Nephron (organoid): ENCODE measurements at regions not wholly inside any gene's neighbourhood (a gene's known extent, or its start where the extent isn't known, plus 50 kb on each side); places are given as distances from the start of the nearest gene placed in this dataset.
A peak's percentile ranks its signal among the peaks of the same experiment; 100 is the strongest.

Experiments used
- H3K27ac Mint-ChIP-seq, 3 experiments: 2 replicates each; pipeline ENCODE4 v1.8.0; 2020; ENCODE audit warnings: mixed read lengths in 3 of 3, mild to moderate bottlenecking in 2 of 3, moderate library complexity in 1 of 3
- H3K27me3 Mint-ChIP-seq: 2 replicates; pipeline ENCODE4 v1.8.0; 2021; ENCODE audit warnings: low read depth, mild to moderate bottlenecking, moderate library complexity, mixed read lengths
- H3K36me3 Mint-ChIP-seq: 2 replicates; pipeline ENCODE4 v1.8.0; 2020; ENCODE audit warnings: low read depth, mixed read lengths
- H3K4me1 Mint-ChIP-seq: 2 replicates; pipeline ENCODE4 v1.8.0; 2020; ENCODE audit warnings: mixed read lengths
- H3K4me3 Mint-ChIP-seq, 3 experiments: 2 replicates each; pipeline ENCODE4 v1.8.0; 2020; ENCODE audit warnings: mild to moderate bottlenecking in 3 of 3, mixed read lengths in 3 of 3, moderate library complexity in 2 of 3
- H3K9me3 Mint-ChIP-seq: 2 replicates; pipeline ENCODE4 v1.8.0; 2020; ENCODE audit warnings: mixed read lengths
- CTCF ChIP-seq, 3 experiments: fragments of 200-600 bp; sonication (generic); IDR thresholded peaks; one replicate each; pipeline ENCODE4 v1.5.0; 2021; ENCODE audit warnings: antibody characterized with exemption in 3 of 3; ENCODE audit not compliant: unreplicated experiment in 3 of 3

- Mint-ChIP-seq H3K27me3 (peaks cover 23% of the 10 kb centered on the region), H3K9me3 (no peaks in the 10 kb centered on the region), H3K4me3 (no peak overlapping the region), H3K4me1 (peaks cover 61% of the 10 kb centered on the region), H3K36me3 (no peaks in the 10 kb centered on the region), H3K27ac (peak overlapping the region; percentile 10 to 61 (median 48))
- TF ChIP-seq CTCF (IDR thresholded peaks at IDR 0.05; ENCODE audit: unreplicated experiment in 3 of 3), result no peak
Measured at GRCh38 chr22:27558658-27559371, 242.7 kb downstream of the MN1 start.

- Mint-ChIP-seq H3K9me3 (no peaks in the 10 kb centered on the region), H3K36me3 (no peaks in the 10 kb centered on the region), H3K27ac (peak overlapping the region; percentile 45 to 53 (median 49)), H3K4me1 (peaks cover 46% of the 10 kb centered on the region), H3K27me3 (peaks cover 17% of the 10 kb centered on the region), H3K4me3 (no peak overlapping the region)
- no peak for TF ChIP-seq CTCF (IDR thresholded peaks at IDR 0.05; ENCODE audit: unreplicated experiment in 3 of 3)
Measured at GRCh38 chr22:27560781-27561180, 240.8 kb downstream of the MN1 start.

- peaks cover 46% of the 10 kb centered on the region for H3K4me1 Mint-ChIP-seq
- H3K4me3 Mint-ChIP-seq, result no peak overlapping the region
- no peaks in the 10 kb centered on the region for H3K9me3 Mint-ChIP-seq
- H3K27ac Mint-ChIP-seq, result peak overlapping the region; percentile 13 to 87 (median 49)
- H3K36me3 Mint-ChIP-seq, result no peaks in the 10 kb centered on the region
- peaks cover 20% of the 10 kb centered on the region for H3K27me3 Mint-ChIP-seq
- no peak for TF ChIP-seq CTCF (IDR thresholded peaks at IDR 0.05; ENCODE audit: unreplicated experiment in 3 of 3)
Measured at GRCh38 chr22:27561286-27561904, 240.2 kb downstream of the MN1 start.

GRCh38 chr22:27564806-27565205, 236.8 kb downstream of the MN1 start:
- H3K27me3 Mint-ChIP-seq, result peaks cover 47% of the 10 kb centered on the region
- peaks cover 36% of the 10 kb centered on the region for H3K4me1 Mint-ChIP-seq
- H3K36me3 Mint-ChIP-seq, result no peaks in the 10 kb centered on the region
- H3K4me3 Mint-ChIP-seq, result no peak overlapping the region
- H3K27ac Mint-ChIP-seq, result peak overlapping the region in 1 of 3 experiments; percentile 48
- no peaks in the 10 kb centered on the region for H3K9me3 Mint-ChIP-seq
- TF ChIP-seq CTCF (IDR thresholded peaks at IDR 0.05; ENCODE audit: unreplicated experiment in 3 of 3), result no peak

- H3K36me3 Mint-ChIP-seq, result no peaks in the 10 kb centered on the region
- peaks cover 59% of the 10 kb centered on the region for H3K27me3 Mint-ChIP-seq
- peaks cover 33% of the 10 kb centered on the region for H3K4me1 Mint-ChIP-seq
- no peak overlapping the region for H3K4me3 Mint-ChIP-seq
- no peaks in the 10 kb centered on the region for H3K9me3 Mint-ChIP-seq
- H3K27ac Mint-ChIP-seq, result peak overlapping the region in 2 of 3 experiments; percentile 34 to 44
- no peak for TF ChIP-seq CTCF (IDR thresholded peaks at IDR 0.05; ENCODE audit: unreplicated experiment in 3 of 3)
Measured at GRCh38 chr22:27566602-27567001, 235.0 kb downstream of the MN1 start.
